Neural cell (in vitro differentiated cells): ENCODE measurements at regions not wholly inside any gene's neighbourhood (a gene's known extent, or its start where the extent isn't known, plus 50 kb on each side); places are given as distances from the start of the nearest gene placed in this dataset.

Experiments used
- H2AFZ ChIP-seq: fragments of 200-600, 300-800 bp; sonication (generic), shearing (Covaris generic); 2 replicates; pipeline ENCODE4 v1.6.0; 2014; ENCODE audit warnings: low read depth, mild to moderate bottlenecking, antibody characterized with exemption, low read length, moderate library complexity
- H3F3A ChIP-seq: fragments of 200-600 bp; shearing (Covaris generic); 2 replicates; pipeline ENCODE4 v1.6.1; 2016; ENCODE audit warnings: mild to moderate bottlenecking, moderate library complexity, mixed read lengths, antibody characterized with exemption, low read length; ENCODE audit not compliant: insufficient read depth, poor library complexity, severe bottlenecking
- H3K27ac ChIP-seq: fragments of 200-600, 300-800 bp; sonication (generic), shearing (Covaris generic); 2 replicates; pipeline ENCODE4 v1.5.1; 2014; ENCODE audit warnings: mild to moderate bottlenecking, low read length, moderate library complexity
- H3K27me3 ChIP-seq: fragments of 300-800, 200-600 bp; sonication (generic), shearing (Covaris generic); 2 replicates; pipeline ENCODE4 v1.6.0; 2014; ENCODE audit warnings: mild to moderate bottlenecking, low read depth, low read length, moderate library complexity; ENCODE audit not compliant: insufficient read depth
- H3K36me3 ChIP-seq: fragments of 300-800, 200-600 bp; sonication (generic), shearing (Covaris generic); 2 replicates; pipeline ENCODE4 v1.5.1; 2014; ENCODE audit warnings: mild to moderate bottlenecking, antibody characterized with exemption, low read length, moderate library complexity; ENCODE audit not compliant: insufficient read depth
- H3K4me2 ChIP-seq: fragments of 300-800, 200-600 bp; sonication (generic), shearing (Covaris generic); 2 replicates; pipeline ENCODE4 v1.6.0; 2014; ENCODE audit warnings: mild to moderate bottlenecking, low read length
- H3K4me3 ChIP-seq: fragments of 300-800, 200-600 bp; sonication (generic), shearing (Covaris generic); 2 replicates; pipeline ENCODE4 v1.5.1; 2014; ENCODE audit warnings: mild to moderate bottlenecking, low read length, moderate library complexity
- H3K79me2 ChIP-seq: fragments of 200-600 bp; shearing (Covaris generic); replicated peaks from 2 replicates; pipeline ENCODE4 v1.6.0; 2014; ENCODE audit warnings: mild to moderate bottlenecking, low read length, moderate library complexity; ENCODE audit not compliant: insufficient read depth
- H3K9ac ChIP-seq: fragments of 300-800, 200-600 bp; sonication (generic), shearing (Covaris generic); 2 replicates; pipeline ENCODE4 v1.6.1; 2016; ENCODE audit warnings: mild to moderate bottlenecking, low read length, mixed read lengths
- H3K9me2 ChIP-seq: fragments of 200-600 bp; shearing (Covaris generic); 2 replicates; pipeline ENCODE4 v1.6.1; 2016; ENCODE audit warnings: mild to moderate bottlenecking, low read length, mixed read lengths; ENCODE audit not compliant: insufficient read depth
- H3K9me3 ChIP-seq: fragments of 200-600, 300-800 bp; sonication (generic), shearing (Covaris generic); 2 replicates; pipeline ENCODE4 v1.6.1; 2016; ENCODE audit warnings: mild to moderate bottlenecking, mixed run types, low read length, moderate library complexity, mixed read lengths
- H4K20me1 ChIP-seq: fragments of 200-600 bp; shearing (Covaris generic); 2 replicates; pipeline ENCODE4 v1.6.1; 2016; ENCODE audit warnings: mild to moderate bottlenecking, mixed run types; ENCODE audit not compliant: insufficient read depth
- EP300 ChIP-seq: fragments of 450-650 bp; conservative IDR thresholded peaks from 2 replicates; pipeline ENCODE4 v1.6.1; 2014; ENCODE audit warnings: antibody characterized with exemption, mild to moderate bottlenecking, moderate library complexity; ENCODE audit not compliant: poor library complexity, severe bottlenecking
- EZH2 ChIP-seq: fragments of 200-600, 300-800 bp; shearing (Covaris generic), sonication (generic); IDR thresholded peaks from 2 replicates; pipeline ENCODE4 v1.6.1; 2014; ENCODE audit warnings: antibody characterized with exemption, low read length, borderline replicate concordance, mild to moderate bottlenecking; ENCODE audit not compliant: insufficient read depth, poor library complexity, severe bottlenecking
- MXI1 ChIP-seq: fragments of 450-650 bp; conservative IDR thresholded peaks from 2 replicates; pipeline ENCODE4 v1.6.1; 2014; ENCODE audit warnings: antibody characterized with exemption, mild to moderate bottlenecking; ENCODE audit not compliant: poor library complexity, severe bottlenecking
- POLR2AphosphoS5 ChIP-seq: IDR thresholded peaks from 2 replicates; pipeline ENCODE4 v1.6.1; 2012
- RAD21 ChIP-seq: fragments of 450-650 bp; conservative IDR thresholded peaks from 2 replicates; pipeline ENCODE4 v1.6.1; 2014; ENCODE audit warnings: antibody characterized with exemption, mild to moderate bottlenecking, moderate library complexity
- SMC3 ChIP-seq: fragments of 450-650 bp; conservative IDR thresholded peaks from 2 replicates; pipeline ENCODE4 v1.6.1; 2014; ENCODE audit warnings: antibody characterized with exemption, mild to moderate bottlenecking, moderate library complexity; ENCODE audit not compliant: poor library complexity
- TAF1 ChIP-seq: IDR thresholded peaks from 2 replicates; pipeline ENCODE4 v1.6.1; 2012; ENCODE audit warnings: low read depth
- TF ChIP-seq, protein P1 (sequence below): IDR thresholded peaks from 2 replicates; pipeline ENCODE4 v1.6.1; 2012; ENCODE audit warnings: borderline replicate concordance
- TF ChIP-seq, protein P2 (sequence below): fragments of 450-650 bp; IDR thresholded peaks from 2 replicates; pipeline ENCODE4 v1.5.1; 2014; ENCODE audit warnings: antibody characterized with exemption, mild to moderate bottlenecking, moderate library complexity; ENCODE audit not compliant: poor library complexity, severe bottlenecking

DNA sequence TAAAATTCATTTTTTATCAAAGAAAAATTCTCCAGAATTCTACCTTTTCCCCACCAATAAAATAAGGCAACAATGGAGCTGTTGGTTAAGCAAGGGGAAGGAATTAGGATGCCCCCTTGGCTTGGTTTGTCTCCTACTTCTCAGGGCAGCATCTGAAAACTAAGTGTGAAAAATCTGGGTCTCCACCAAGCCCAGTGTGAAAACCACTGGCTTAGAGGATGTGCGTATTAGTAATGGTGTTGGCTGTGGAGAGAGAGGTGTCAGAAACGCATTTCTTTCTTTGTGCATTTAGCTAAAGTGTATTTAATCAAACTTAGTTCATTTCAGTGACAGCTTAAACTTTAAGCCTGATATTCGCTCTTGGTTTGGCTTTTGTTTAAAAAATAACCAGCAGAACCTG is 662.7 kb downstream of the MCTP2 start:
- TF ChIP-seq, protein P1, sequence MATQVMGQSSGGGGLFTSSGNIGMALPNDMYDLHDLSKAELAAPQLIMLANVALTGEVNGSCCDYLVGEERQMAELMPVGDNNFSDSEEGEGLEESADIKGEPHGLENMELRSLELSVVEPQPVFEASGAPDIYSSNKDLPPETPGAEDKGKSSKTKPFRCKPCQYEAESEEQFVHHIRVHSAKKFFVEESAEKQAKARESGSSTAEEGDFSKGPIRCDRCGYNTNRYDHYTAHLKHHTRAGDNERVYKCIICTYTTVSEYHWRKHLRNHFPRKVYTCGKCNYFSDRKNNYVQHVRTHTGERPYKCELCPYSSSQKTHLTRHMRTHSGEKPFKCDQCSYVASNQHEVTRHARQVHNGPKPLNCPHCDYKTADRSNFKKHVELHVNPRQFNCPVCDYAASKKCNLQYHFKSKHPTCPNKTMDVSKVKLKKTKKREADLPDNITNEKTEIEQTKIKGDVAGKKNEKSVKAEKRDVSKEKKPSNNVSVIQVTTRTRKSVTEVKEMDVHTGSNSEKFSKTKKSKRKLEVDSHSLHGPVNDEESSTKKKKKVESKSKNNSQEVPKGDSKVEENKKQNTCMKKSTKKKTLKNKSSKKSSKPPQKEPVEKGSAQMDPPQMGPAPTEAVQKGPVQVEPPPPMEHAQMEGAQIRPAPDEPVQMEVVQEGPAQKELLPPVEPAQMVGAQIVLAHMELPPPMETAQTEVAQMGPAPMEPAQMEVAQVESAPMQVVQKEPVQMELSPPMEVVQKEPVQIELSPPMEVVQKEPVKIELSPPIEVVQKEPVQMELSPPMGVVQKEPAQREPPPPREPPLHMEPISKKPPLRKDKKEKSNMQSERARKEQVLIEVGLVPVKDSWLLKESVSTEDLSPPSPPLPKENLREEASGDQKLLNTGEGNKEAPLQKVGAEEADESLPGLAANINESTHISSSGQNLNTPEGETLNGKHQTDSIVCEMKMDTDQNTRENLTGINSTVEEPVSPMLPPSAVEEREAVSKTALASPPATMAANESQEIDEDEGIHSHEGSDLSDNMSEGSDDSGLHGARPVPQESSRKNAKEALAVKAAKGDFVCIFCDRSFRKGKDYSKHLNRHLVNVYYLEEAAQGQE = no peak
- no peak for TF ChIP-seq TAF1
- no peak for TF ChIP-seq MXI1
- no peak for TF ChIP-seq EZH2
- TF ChIP-seq, protein P2, sequence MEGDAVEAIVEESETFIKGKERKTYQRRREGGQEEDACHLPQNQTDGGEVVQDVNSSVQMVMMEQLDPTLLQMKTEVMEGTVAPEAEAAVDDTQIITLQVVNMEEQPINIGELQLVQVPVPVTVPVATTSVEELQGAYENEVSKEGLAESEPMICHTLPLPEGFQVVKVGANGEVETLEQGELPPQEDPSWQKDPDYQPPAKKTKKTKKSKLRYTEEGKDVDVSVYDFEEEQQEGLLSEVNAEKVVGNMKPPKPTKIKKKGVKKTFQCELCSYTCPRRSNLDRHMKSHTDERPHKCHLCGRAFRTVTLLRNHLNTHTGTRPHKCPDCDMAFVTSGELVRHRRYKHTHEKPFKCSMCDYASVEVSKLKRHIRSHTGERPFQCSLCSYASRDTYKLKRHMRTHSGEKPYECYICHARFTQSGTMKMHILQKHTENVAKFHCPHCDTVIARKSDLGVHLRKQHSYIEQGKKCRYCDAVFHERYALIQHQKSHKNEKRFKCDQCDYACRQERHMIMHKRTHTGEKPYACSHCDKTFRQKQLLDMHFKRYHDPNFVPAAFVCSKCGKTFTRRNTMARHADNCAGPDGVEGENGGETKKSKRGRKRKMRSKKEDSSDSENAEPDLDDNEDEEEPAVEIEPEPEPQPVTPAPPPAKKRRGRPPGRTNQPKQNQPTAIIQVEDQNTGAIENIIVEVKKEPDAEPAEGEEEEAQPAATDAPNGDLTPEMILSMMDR = no peak
- no peak for TF ChIP-seq POLR2AphosphoS5
- TF ChIP-seq EP300 = no peak
- no peak for TF ChIP-seq SMC3
- TF ChIP-seq RAD21 = no peak
- no peaks in the 10 kb centered on the region for H4K20me1 ChIP-seq
- H3K9me3 ChIP-seq = no peaks in the 10 kb centered on the region
- H3K9ac ChIP-seq = no peak overlapping the region
- H3K36me3 ChIP-seq = no peaks in the 10 kb centered on the region
- H3F3A ChIP-seq = no peaks in the 10 kb centered on the region
- H3K4me3 ChIP-seq = no peak overlapping the region
- H3K27me3 ChIP-seq = no peaks in the 10 kb centered on the region
- H3K27ac ChIP-seq = no peak overlapping the region
- no peaks in the 10 kb centered on the region for H3K79me2 ChIP-seq
- no peak overlapping the region for H3K4me2 ChIP-seq
- H3K9me2 ChIP-seq = no peaks in the 10 kb centered on the region
- H2AFZ ChIP-seq = no peak overlapping the region

DNA sequence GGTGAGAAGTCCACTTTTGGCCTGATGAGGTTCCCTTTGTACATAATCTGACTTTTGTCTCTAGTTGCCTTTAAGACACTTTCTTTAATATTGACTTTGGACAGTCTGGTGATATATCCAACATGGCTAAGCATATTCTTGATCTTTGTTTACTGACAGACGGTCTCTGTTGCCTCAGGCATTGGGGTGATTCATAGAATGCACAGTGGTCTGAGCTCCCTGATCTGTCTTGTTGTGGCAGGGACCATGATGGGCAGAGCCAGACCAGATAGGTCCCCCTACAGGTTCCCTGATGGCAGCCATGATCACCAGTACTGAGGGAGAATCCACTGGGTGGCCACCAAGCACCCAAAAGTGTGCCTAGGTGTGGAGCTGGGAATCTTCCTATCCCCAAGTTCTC is 678.1 kb downstream of the MCTP2 start:
- no peak overlapping the region for H2AFZ ChIP-seq
- H3K27me3 ChIP-seq = no peaks in the 10 kb centered on the region
- H3F3A ChIP-seq = no peaks in the 10 kb centered on the region
- H3K4me3 ChIP-seq = no peak overlapping the region
- no peaks in the 10 kb centered on the region for H3K36me3 ChIP-seq
- no peak overlapping the region for H3K9ac ChIP-seq
- H3K9me3 ChIP-seq = no peaks in the 10 kb centered on the region
- H3K4me2 ChIP-seq = no peak overlapping the region
- H3K9me2 ChIP-seq = no peaks in the 10 kb centered on the region
- TF ChIP-seq SMC3 = no peak
- H4K20me1 ChIP-seq = no peaks in the 10 kb centered on the region
- no peak overlapping the region for H3K27ac ChIP-seq
- H3K79me2 ChIP-seq = no peaks in the 10 kb centered on the region

DNA sequence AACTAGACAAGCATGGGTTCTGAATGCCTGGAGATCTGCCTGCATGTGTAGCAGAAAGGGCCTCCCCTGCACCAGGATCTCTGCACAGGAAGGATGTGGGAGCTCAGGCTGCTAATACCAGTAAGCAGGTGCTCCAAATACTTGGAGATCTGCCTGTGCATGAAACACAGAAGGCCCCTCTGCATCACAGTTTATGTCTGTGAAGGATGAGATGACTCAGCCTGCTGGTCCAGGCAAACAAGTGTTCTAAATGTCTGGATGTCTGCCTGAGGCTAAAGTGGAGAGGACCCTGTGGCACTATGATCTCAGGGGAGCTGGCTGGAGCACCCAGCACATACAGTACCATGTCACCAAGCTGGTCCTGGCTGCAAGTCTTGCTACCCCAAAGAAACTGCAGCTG is 678.8 kb downstream of the MCTP2 start:
- Histone ChIP-seq H2AFZ (no peak overlapping the region), H3K9ac (no peak overlapping the region)

More for the DNA sequence above, 678.8 kb downstream of the MCTP2 start:
- no peak overlapping the region for H3K4me3 ChIP-seq
- H3K27ac ChIP-seq = no peak overlapping the region
- H3K36me3 ChIP-seq = no peaks in the 10 kb centered on the region
- no peaks in the 10 kb centered on the region for H3K27me3 ChIP-seq
- H3K79me2 ChIP-seq = no peaks in the 10 kb centered on the region
- no peak overlapping the region for H3K4me2 ChIP-seq
- no peaks in the 10 kb centered on the region for H3F3A ChIP-seq
- no peak for TF ChIP-seq TAF1
- no peak for TF ChIP-seq EP300
- no peak for TF ChIP-seq RAD21
- no peak for TF ChIP-seq POLR2AphosphoS5
- no peak for TF ChIP-seq EZH2
- TF ChIP-seq, protein P1 = no peak
- TF ChIP-seq MXI1 = no peak
- no peak for TF ChIP-seq SMC3
- TF ChIP-seq, protein P2 = no peak
- H3K9me2 ChIP-seq = no peaks in the 10 kb centered on the region
- no peaks in the 10 kb centered on the region for H3K9me3 ChIP-seq
- H4K20me1 ChIP-seq = no peaks in the 10 kb centered on the region
